ENCODE measurements at regions not wholly inside any gene's neighbourhood (a gene's known extent, or its start where the extent isn't known, plus 50 kb on each side); places are given as distances from the start of the nearest gene placed in this dataset.
"Not testable (repeated sequence)": the region's sequence is repeated elsewhere in the genome, so short reads cannot be mapped to it uniquely, and the experiment has no call there.

DNA sequence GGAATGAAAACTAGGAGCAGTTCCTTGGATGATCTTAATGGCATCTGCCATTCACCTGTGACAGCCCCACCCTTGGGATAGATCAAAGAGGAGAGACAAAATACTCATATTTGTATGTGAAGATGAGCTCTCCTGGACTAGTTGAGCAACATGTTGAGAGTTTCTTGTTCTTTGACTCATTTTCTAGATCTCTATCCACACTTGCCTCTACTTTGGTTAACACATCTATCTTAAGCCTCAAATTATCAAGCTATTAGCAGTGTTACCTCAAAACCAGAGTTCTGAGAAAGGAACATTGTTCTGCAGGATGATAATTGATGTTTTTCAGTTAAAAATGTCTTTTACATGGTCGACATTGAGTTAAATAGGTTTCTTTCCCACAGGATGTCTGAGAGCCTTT, 94.2 kb upstream of the TEX13D start:
- no peak for DNase-seq (ENCODE audit: low spot score)

DNA sequence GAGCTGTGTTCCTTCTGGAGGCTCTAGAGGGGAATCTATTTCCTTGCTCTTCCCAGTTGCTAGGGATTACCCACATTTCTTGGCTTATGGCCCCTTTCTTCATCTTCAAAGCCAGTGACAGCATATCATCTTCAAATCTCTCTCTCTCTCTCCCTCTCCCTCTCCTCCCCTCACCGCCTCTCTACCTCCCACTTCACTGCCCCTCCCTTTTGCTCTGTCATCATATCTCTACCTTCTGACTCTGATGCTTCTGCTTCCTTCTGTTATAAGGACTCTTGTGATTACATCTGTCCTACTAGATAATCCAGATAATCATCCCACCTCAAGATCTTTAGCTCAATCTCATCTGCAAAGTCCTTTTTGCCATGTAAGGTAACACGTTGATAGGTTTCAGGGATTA, 93.1 kb upstream of the TEX13D start:
- DNase-seq (ENCODE audit: low spot score) = no peak

- DNase-seq (ENCODE audit: low spot score) = no peak
These were observed 92.5 kb upstream of the TEX13D start for GRCh38 chrX:124239911-124240310.

GRCh38 chrX:124240422-124240821, 92.0 kb upstream of the TEX13D start:
- no peak for DNase-seq (ENCODE audit: low spot score)

GRCh38 chrX:124242131-124242530, 90.3 kb upstream of the TEX13D start:
- no peak for DNase-seq (ENCODE audit: low spot score)

- no peak for DNase-seq (ENCODE audit: low spot score)
These were observed 83.1 kb upstream of the TEX13D start for GRCh38 chrX:124249345-124249744.

DNA sequence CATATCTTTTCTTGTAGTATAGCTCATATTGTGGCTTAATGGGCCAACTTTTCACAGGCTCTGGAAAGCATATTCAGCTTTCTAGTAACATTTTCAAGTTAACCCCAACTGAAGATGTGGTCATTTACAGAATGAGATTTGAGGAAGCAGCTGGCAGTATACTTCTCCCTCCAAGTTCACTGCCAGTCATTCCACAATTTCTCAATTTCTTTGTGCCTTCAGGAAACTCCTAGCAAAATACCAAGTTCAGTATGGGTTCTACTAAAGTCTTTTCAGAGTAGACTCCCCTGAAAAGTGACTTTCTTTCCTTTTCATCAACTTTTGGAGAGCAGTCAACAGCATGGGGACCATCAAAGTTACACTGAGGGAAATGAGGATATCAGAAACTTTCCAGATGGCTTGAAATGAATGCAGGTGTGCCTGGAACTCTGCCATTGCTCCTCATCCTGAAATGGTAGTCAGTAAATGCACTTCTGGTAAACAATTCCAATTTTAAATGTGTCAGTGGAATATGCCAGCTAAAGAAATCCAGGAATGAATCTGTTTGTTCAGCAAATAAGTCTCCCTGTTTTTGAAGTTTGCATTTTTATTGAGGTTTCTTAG, 81.5 kb upstream of the TEX13D start:
- DNase-seq (ENCODE audit: low spot score) = no peak

GRCh38 chrX:124254611-124255010, 77.8 kb upstream of the TEX13D start:
- no peak for DNase-seq (ENCODE audit: low spot score)

DNA sequence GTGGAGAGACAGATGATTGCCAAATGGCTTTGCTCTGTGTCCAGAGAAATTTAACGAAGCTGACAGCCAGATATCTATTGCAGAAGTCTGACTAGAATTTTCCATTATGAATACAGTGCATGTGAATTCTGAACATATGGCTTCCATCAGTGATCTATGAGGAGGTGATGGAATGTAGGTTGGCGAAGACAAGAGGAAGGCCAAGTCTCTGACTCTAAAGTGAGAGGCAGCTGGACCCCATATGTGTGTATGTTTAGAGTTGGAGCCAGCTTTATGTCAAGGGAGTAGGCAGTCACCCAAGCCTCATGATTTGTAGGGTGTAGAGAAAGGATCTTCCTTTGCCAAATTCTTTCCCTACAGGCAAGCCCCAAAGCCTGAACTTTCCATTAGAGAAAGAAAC, 76.2 kb upstream of the TEX13D start:
- no peak for DNase-seq (ENCODE audit: low spot score)

GRCh38 chrX:124256629-124257380, 75.7 kb upstream of the TEX13D start:
- DNase-seq (ENCODE audit: low spot score) = no peak

DNA sequence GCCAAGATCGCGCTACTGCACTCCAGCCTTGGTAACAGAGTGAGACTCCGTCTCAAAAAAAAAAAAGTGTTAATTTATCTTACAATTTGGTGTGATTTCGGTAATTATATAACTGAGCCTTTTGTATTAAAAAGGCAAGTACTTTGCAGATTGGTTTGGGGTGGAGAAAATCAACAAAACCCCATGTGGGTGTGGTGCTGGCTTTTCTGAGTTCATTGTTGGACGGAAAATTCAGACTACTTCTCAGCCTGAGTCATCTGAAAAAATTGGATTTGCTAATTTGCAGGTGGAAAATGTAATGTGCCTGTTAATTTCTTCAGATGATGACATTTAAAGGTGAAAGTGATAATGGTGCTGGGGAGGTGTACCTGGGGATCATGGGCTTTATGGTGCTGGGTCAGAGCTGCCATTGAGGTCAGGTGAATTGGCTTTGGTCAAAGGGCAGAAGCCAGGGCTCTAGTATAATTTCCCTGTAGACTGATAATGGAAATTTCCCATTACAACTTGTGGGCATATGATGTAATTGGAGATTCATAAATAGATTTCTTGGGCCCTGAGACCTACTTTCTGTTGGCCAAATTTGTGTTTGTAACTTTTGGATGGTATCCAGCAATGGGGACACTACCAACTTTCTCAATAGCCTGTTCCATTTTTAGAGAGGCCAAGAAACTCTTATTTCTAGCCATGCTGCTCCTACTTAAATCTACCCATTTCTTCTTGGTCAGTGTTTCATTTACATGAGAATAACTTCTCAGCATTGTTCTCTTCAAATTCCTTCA, 74.3 kb upstream of the TEX13D start:
- no peak for DNase-seq (ENCODE audit: low spot score)

DNA sequence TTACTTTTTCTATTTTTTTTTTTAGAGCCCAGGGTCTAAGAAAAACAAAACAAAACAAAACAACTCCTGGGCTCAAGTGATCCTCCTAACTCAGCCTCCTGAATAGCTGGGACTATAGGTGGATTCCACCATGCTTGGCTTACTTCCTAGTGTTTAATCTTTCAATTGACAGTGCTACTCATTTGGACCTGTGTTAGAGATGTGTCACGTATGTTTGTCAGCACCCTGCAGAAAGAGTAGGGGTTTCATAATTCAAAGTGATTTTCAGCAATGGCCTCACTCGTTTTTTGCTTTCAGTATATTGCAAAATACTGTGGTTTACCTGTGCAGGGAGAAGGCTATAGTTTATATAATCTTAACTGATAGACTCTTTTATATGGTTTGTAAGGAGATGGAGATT, 71.6 kb upstream of the TEX13D start:
- DNase-seq (ENCODE audit: low spot score) = no peak

DNA sequence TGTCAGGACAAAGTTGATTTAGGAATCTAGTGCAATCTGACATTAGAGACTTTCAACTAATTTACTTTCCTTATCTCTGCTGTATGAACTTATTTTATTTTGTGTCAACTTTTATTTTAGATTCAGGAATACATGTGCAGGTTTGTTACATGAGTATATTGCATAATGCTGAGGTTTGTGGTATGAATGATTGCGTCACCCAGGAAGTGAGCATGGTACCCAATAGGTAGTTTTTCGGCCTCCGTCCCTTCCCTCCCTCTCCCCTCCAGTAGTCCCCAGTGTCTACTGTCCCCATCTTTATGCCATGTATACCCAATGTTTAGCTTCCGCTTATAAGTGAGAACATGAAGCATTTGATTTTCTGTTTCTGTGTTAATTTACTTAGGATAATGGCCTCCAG, 68.7 kb upstream of the TEX13D start:
- no peak for DNase-seq (ENCODE audit: low spot score)

GRCh38 chrX:124268099-124268498, 64.4 kb upstream of the TEX13D start:
- no peak for DNase-seq (ENCODE audit: low spot score)

GRCh38 chrX:124269881-124270280, 62.6 kb upstream of the TEX13D start:
- no peak for DNase-seq (ENCODE audit: low spot score)

DNA sequence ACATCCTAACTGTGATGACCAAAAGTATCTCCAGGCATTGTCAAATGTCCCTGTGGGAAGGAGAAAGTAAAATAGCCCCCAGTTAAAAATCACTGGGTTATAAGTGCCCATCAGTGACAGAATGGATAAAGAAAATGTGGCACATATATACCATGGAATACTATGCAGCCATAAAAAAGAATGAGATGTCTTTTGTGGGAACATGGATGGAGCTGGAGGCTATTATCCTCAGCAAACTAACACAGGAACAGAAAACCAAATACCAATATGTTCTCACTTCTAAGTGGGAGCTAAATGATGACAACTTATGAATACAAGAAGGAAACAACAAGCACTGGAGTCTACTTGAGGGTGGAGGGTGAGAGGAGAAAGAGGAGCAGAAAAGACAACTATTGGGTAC, 60.9 kb upstream of the TEX13D start:
- not testable (repeated sequence) for DNase-seq (ENCODE audit: low spot score)

DNA sequence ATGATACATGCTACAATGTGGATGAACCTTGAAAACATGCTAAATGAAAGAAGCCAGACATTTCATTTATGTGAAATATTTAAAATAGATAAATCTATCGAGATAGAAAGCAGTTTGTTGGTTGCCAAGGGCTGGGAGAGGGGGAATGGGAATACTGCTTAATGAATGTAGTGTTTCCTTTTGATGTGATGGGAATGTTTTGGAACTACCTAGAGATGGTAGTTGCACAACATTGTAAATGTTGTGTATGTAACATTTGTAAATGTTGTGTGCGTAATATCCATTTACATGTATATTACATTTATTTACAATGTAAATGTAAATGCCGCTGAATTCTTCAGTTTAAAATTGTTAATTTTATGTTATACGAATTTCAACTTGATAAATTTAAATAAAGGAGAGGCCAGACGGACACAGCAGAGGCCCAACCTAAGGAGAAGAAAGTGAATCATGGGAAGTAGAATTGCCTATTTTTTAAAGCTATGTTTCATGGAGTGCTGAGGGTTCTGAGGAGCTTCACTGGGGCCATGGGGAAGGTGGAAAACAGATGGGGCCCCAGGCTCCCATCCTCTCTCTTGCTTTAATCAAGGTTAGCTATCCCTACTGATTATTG, 60.0 kb upstream of the TEX13D start:
- no peak for DNase-seq (ENCODE audit: low spot score)

GRCh38 chrX:124274438-124275181, 57.9 kb upstream of the TEX13D start:
- DNase-seq (ENCODE audit: low spot score) = no peak

DNA sequence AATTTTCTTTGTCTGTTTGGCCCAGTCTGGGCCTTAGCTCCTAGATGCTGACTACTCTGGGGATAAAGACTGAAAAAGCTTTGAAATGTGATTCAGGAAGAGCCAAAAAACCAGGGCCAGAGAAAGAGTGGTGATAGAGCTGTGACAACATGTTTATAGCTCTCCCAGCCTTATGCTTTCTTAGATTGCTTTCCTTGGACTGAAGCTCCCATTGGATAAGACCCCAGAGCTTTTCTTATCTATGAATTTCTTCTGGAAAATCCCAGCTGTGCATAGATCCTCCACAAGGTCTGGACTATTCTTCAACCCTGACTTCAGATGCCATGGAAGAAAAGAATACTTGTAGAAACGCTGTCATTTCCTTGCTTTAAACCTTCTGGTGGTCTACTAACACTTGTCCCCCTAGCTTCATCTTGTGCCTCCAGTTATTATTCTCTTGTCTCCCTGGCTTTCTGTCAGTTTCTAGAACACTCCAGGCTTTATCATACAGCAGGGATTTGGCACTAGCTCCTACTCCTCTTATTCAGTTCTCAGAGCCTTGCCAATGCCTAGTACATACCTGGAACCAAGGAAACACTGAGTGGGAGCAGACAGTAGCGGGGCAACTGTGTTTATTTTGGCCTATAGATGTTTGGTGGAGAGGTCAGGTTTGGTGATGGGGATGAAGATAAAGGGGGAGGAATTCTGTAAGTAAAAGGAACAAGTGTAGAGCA, 57.1 kb upstream of the TEX13D start:
- DNase-seq (ENCODE audit: low spot score) = no peak

- no peak for DNase-seq (ENCODE audit: low spot score)
These were observed 52.1 kb upstream of the TEX13D start for GRCh38 chrX:124280294-124280902.

DNA sequence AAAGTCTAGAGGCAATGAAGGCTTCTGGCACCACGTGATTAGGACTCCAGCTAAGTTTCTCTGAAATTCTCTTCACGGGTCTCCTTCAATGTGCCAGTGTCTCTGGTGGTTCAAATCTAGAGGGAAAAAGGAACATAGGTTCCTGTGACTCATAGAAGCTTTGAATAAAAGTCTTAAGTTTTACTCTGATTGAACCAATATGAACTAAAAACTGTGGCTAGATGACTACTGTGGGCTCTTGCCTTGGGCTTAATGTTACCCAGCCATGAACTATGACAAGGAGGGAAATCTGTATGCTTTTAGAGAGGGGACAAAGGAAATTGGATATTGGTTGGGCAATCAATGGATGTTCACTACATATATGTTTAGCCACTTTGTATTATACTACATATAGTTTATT, 49.9 kb upstream of the TEX13D start:
- DNase-seq (ENCODE audit: low spot score) = no peak

Data from SW480 (cell line).